GM23338 (cell line): ENCODE measurements at regions not wholly inside any gene's neighbourhood (a gene's known extent, or its start where the extent isn't known, plus 50 kb on each side); places are given as distances from the start of the nearest gene placed in this dataset.

Source experiments
- ATAC-seq: fragments of 200-7000 bp; cut with Tn5 transposase; 3 replicates; pipeline ENCODE4 v1.9.1; 2020
- DNase-seq: peaks from one replicate; pipeline ENCODE4 v3.0.0-alpha.2; 2015; ENCODE audit warnings: low spot score
- H2AFZ ChIP-seq: fragments of 200-600 bp; sonication (generic); 2 replicates; pipeline ENCODE4 v1.8.0; 2016; ENCODE audit warnings: antibody characterized with exemption, mild to moderate bottlenecking, moderate library complexity
- H3F3A ChIP-seq: fragments of 200-600 bp; sonication (generic); replicated peaks from 2 replicates; pipeline ENCODE4 v1.8.0; 2017; ENCODE audit warnings: antibody characterized with exemption, mixed run types, low read depth
- H3K27ac ChIP-seq: fragments of 200-600 bp; sonication (generic); 2 replicates; pipeline ENCODE4 v1.6.1; 2016; ENCODE audit warnings: low read depth
- H3K27me3 ChIP-seq: fragments of 200-600 bp; sonication (generic); 2 replicates; pipeline ENCODE4 v1.8.0; 2016; ENCODE audit warnings: mild to moderate bottlenecking, mixed run types, moderate library complexity; ENCODE audit not compliant: insufficient read depth
- H3K36me3 ChIP-seq: fragments of 200-600 bp; sonication (generic); 2 replicates; pipeline ENCODE4 v1.8.0; 2016; ENCODE audit warnings: mild to moderate bottlenecking; ENCODE audit not compliant: insufficient read depth
- H3K4me1 ChIP-seq: fragments of 200-600 bp; sonication (generic); 2 replicates; pipeline ENCODE4 v1.8.0; 2016; ENCODE audit warnings: mild to moderate bottlenecking, moderate library complexity; ENCODE audit not compliant: insufficient read depth
- H3K4me2 ChIP-seq: fragments of 200-600 bp; sonication (generic); 2 replicates; pipeline ENCODE4 v1.7.1; 2017; ENCODE audit warnings: mixed run types
- H3K4me3 ChIP-seq: fragments of 200-600 bp; sonication (generic); 2 replicates; pipeline ENCODE4 v1.6.1; 2016; ENCODE audit warnings: mixed run types
- H3K79me2 ChIP-seq: fragments of 200-600 bp; sonication (generic); replicated peaks from 2 replicates; pipeline ENCODE4 v1.8.0; 2017; ENCODE audit warnings: mild to moderate bottlenecking; ENCODE audit not compliant: insufficient read depth
- H3K9me2 ChIP-seq: fragments of 200-600 bp; sonication (generic); 2 replicates; pipeline ENCODE4 v1.8.0; 2017; ENCODE audit not compliant: insufficient read depth
- H4K20me1 ChIP-seq: fragments of 200-600 bp; sonication (generic); replicated peaks from 2 replicates; pipeline ENCODE4 v1.8.0; 2017; ENCODE audit warnings: mild to moderate bottlenecking; ENCODE audit not compliant: insufficient read depth
- H3K27ac Mint-ChIP-seq: 2 replicates; pipeline ENCODE4 v1.8.0; 2020; ENCODE audit warnings: inconsistent platforms, mild to moderate bottlenecking, moderate library complexity, mixed read lengths
- H3K27me3 Mint-ChIP-seq: 3 replicates; pipeline ENCODE4 v1.8.0; 2022; ENCODE audit warnings: low read depth, mild to moderate bottlenecking, moderate library complexity, mixed read lengths, inconsistent platforms; ENCODE audit not compliant: insufficient read depth, poor library complexity
- H3K36me3 Mint-ChIP-seq: 3 replicates; pipeline ENCODE4 v1.8.0; 2021; ENCODE audit warnings: low read depth, mild to moderate bottlenecking, inconsistent platforms, moderate library complexity, mixed read lengths
- H3K4me1 Mint-ChIP-seq: 3 replicates; pipeline ENCODE4 v1.8.0; 2020; ENCODE audit warnings: mild to moderate bottlenecking, inconsistent platforms, mixed read lengths
- H3K4me3 Mint-ChIP-seq: 3 replicates; pipeline ENCODE4 v1.8.0; 2021; ENCODE audit warnings: moderate library complexity, mild to moderate bottlenecking, inconsistent platforms, mixed read lengths
- H3K9me3 Mint-ChIP-seq: 3 replicates; pipeline ENCODE4 v1.8.0; 2020; ENCODE audit warnings: moderate library complexity, mild to moderate bottlenecking, inconsistent platforms, mixed read lengths
- CREB1 ChIP-seq: fragments of 250-450 bp; sonication (Bioruptor Pico); IDR thresholded peaks from 2 replicates; pipeline ENCODE4 v1.5.0; 2020; ENCODE audit warnings: low read depth, mild to moderate bottlenecking, moderate library complexity
- CTCF ChIP-seq, 2 experiments: fragments of 200-600 bp in 1 of 2; sonication (generic) in 1 of 2; conservative IDR thresholded peaks; 2 replicates each; pipeline versions ENCODE4 v1.5.1 to v1.6.1; 2016 to 2017; ENCODE audit warnings: antibody characterized with exemption in 2 of 2, low read depth in 2 of 2, mild to moderate bottlenecking in 2 of 2, moderate library complexity in 1 of 2
- ETS1 ChIP-seq: IDR thresholded peaks from 2 replicates; pipeline ENCODE4 v1.6.1; 2016; ENCODE audit warnings: antibody characterized with exemption
- EZH2phosphoT487 ChIP-seq: fragments of 200-600 bp; sonication (generic); IDR thresholded peaks from one replicate; pipeline ENCODE4 v1.8.1; 2018; ENCODE audit warnings: antibody characterized with exemption; ENCODE audit not compliant: unreplicated experiment
- JUNB ChIP-seq: IDR thresholded peaks from one replicate; pipeline ENCODE4 v1.6.1; 2016; ENCODE audit warnings: antibody characterized with exemption; ENCODE audit not compliant: unreplicated experiment
- NANOG ChIP-seq: IDR thresholded peaks from 2 replicates; pipeline ENCODE4 v1.6.1; 2016; ENCODE audit warnings: antibody characterized with exemption, borderline replicate concordance
- REST ChIP-seq: IDR thresholded peaks from one replicate; pipeline ENCODE4 v1.6.1; 2018; ENCODE audit warnings: antibody characterized with exemption; ENCODE audit not compliant: unreplicated experiment
- STAT1 ChIP-seq: IDR thresholded peaks from one replicate; pipeline ENCODE4 v1.6.1; 2016; ENCODE audit warnings: antibody characterized with exemption; ENCODE audit not compliant: unreplicated experiment
- ZNF114 ChIP-seq: fragments of 250-450 bp; sonication (Bioruptor Pico); IDR thresholded peaks from 2 replicates; pipeline ENCODE4 v1.5.0; 2020; ENCODE audit warnings: mild to moderate bottlenecking, moderate library complexity
- ZNF331 ChIP-seq: fragments of 250-450 bp; sonication (Bioruptor Pico); IDR thresholded peaks from 2 replicates; pipeline ENCODE4 v1.5.0; 2020; ENCODE audit warnings: low read depth, mild to moderate bottlenecking, moderate library complexity

- TF ChIP-seq ZNF331 (CRISPR knock-in tag) (no peak), STAT1 (no peak), EZH2phosphoT487 (no peak), CREB1 (CRISPR knock-in tag) (no peak), ZNF114 (no peak), CTCF (conservative IDR thresholded peaks at IDR 0.05; ENCODE audit: low read depth in 2 of 2) (no peak), REST (no peak), ETS1 (no peak), NANOG (no peak), JUNB (no peak)
These were observed 109.9 kb downstream of the METRNL start (continued) for GRCh38 chr17:83189044-83190003.

- no peak for DNase-seq
- Histone ChIP-seq H3K27ac (no peak overlapping the region), H3K4me2 (no peak overlapping the region)
These were observed 110.6 kb downstream of the METRNL start for GRCh38 chr17:83190004-83190385.

More at GRCh38 chr17:83190004-83190385, 110.6 kb downstream of the METRNL start:
- Histone ChIP-seq H3K9me2 (no peaks in the 10 kb centered on the region), H4K20me1 (no peaks in the 10 kb centered on the region), H3K27me3 (no peaks in the 10 kb centered on the region), H3K36me3 (no peaks in the 10 kb centered on the region), H3F3A (no peaks in the 10 kb centered on the region), H3K79me2 (no peaks in the 10 kb centered on the region), H3K4me1 (no peaks in the 10 kb centered on the region), H2AFZ (no peak overlapping the region), H3K4me3 (no peak overlapping the region)
- H3K27me3 Mint-ChIP-seq = peaks cover 2% of the 10 kb centered on the region
- peaks cover 7% of the 10 kb centered on the region for H3K36me3 Mint-ChIP-seq
- no peaks in the 10 kb centered on the region for H3K4me1 Mint-ChIP-seq
- peaks cover 66% of the 10 kb centered on the region for H3K9me3 Mint-ChIP-seq
- no peak for ATAC-seq
- H3K4me3 Mint-ChIP-seq = no peak overlapping the region
- TF ChIP-seq NANOG = no peak
- H3K27ac Mint-ChIP-seq = no peak overlapping the region
